ENCODE measurements at regions not wholly inside any gene's neighbourhood (a gene's known extent, or its start where the extent isn't known, plus 50 kb on each side); places are given as distances from the start of the nearest gene placed in this dataset.

DNA sequence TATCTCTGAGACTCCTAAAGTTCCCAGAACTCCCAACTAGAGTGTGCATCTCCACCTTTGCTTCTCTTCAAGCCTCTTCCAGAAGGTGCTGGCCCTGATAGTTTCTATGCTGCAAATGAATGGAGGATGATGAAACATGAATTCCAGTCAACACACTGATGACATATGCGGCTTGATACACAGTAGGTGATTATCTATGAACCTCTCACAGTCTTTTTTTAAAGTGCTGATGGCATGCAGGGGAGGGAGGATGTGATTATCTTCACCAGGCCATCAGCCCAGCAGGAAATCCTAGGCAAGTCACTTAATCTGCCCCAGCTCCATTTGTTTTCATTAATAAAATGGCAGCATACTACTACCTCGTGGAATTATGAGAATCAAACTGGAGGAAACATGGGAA is 548.5 kb downstream of the SOX6 start:
- TF ChIP-seq, protein P1, sequence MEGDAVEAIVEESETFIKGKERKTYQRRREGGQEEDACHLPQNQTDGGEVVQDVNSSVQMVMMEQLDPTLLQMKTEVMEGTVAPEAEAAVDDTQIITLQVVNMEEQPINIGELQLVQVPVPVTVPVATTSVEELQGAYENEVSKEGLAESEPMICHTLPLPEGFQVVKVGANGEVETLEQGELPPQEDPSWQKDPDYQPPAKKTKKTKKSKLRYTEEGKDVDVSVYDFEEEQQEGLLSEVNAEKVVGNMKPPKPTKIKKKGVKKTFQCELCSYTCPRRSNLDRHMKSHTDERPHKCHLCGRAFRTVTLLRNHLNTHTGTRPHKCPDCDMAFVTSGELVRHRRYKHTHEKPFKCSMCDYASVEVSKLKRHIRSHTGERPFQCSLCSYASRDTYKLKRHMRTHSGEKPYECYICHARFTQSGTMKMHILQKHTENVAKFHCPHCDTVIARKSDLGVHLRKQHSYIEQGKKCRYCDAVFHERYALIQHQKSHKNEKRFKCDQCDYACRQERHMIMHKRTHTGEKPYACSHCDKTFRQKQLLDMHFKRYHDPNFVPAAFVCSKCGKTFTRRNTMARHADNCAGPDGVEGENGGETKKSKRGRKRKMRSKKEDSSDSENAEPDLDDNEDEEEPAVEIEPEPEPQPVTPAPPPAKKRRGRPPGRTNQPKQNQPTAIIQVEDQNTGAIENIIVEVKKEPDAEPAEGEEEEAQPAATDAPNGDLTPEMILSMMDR (IDR thresholded peaks at IDR 0.05) = no peak
- no peak for TF ChIP-seq POLR2A (IDR thresholded peaks at IDR 0.05)

Data from uterus (tissue), 2 donors.